Cardiac muscle cell (in vitro differentiated cells and primary cell): ENCODE measurements at regions not wholly inside any gene's neighbourhood (a gene's known extent, or its start where the extent isn't known, plus 50 kb on each side); places are given as distances from the start of the nearest gene placed in this dataset.

Experiments
- DNase-seq, 2 donors: peaks; one replicate each; pipeline versions ENCODE4 v3.0.0 to v3.0.0-alpha.2; 2010 to 2017; ENCODE audit warnings: low read depth in 1 of 2, low spot score in 1 of 2
- H3K27ac ChIP-seq: fragments of 200-600 bp; sonication (generic); 2 replicates; pipeline ENCODE4 v1.5.1; 2016
- H3K27me3 ChIP-seq: fragments of 200-600 bp; sonication (generic); 2 replicates; pipeline ENCODE4 v1.6.0; 2016; ENCODE audit warnings: control low read depth
- H3K36me3 ChIP-seq: fragments of 200-600 bp; sonication (generic); 2 replicates; pipeline ENCODE4 v1.5.1; 2016; ENCODE audit warnings: control low read depth
- H3K4me1 ChIP-seq: fragments of 200-600 bp; sonication (generic); 2 replicates; pipeline ENCODE4 v1.8.1; 2017; ENCODE audit warnings: low read depth, mild to moderate bottlenecking, mixed run types
- H3K4me3 ChIP-seq: fragments of 200-600 bp; sonication (generic); 2 replicates; pipeline ENCODE4 v1.5.1; 2016; ENCODE audit warnings: mild to moderate bottlenecking
- H3K9me3 ChIP-seq: fragments of 200-600 bp; sonication (generic); 2 replicates; pipeline ENCODE4 v1.5.1; 2017; ENCODE audit warnings: low read depth, mild to moderate bottlenecking, control low read depth
- CTCF ChIP-seq: IDR thresholded peaks from 2 replicates; pipeline ENCODE4 v1.5.1; 2012; ENCODE audit warnings: low read depth, mild to moderate bottlenecking, low read length

DNA sequence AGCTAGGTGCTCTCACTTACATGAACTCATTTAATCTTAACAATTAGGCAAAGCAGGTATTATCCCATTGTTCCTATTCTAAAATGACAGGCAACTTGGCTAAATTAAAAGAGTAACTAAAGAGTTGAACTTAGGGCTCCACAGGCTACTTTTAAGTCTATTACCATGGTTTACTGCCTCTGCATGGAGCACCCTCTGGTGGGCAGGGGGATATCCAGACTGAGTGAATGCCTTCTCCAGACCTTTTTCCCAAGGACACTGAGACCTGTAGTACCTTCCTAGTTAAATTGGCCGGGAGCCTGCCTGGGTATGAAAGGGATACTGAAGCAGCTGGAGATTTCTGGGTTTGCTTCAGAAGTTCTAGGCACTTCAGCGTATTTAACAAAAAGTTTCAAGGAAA, 238.1 kb downstream of the ELAVL2 start:
- Histone ChIP-seq H3K36me3 (no peaks in the 10 kb centered on the region), H3K9me3 (no peaks in the 10 kb centered on the region), H3K4me1 (peaks cover 54% of the 10 kb centered on the region), H3K27ac (peak overlapping the region; percentile 81), H3K4me3 (no peak overlapping the region), H3K27me3 (no peaks in the 10 kb centered on the region)
- DNase-seq: no peak
- no peak for TF ChIP-seq CTCF

GRCh38 chr9:23590276-23591000, 235.6 kb downstream of the ELAVL2 start:
- Histone ChIP-seq H3K36me3 (no peaks in the 10 kb centered on the region), H3K4me3 (no peak overlapping the region), H3K4me1 (peaks cover 54% of the 10 kb centered on the region), H3K27me3 (no peaks in the 10 kb centered on the region), H3K9me3 (no peaks in the 10 kb centered on the region), H3K27ac (peak overlapping the region; percentile 71)
- no peak for DNase-seq
- no peak for TF ChIP-seq CTCF

GRCh38 chr9:23594421-23594820, 231.6 kb downstream of the ELAVL2 start:
- Histone ChIP-seq H3K4me3 (no peak overlapping the region), H3K4me1 (peaks cover 53% of the 10 kb centered on the region), H3K9me3 (no peaks in the 10 kb centered on the region), H3K27me3 (no peaks in the 10 kb centered on the region), H3K27ac (no peak overlapping the region), H3K36me3 (no peaks in the 10 kb centered on the region)
- no peak for TF ChIP-seq CTCF
- no peak for DNase-seq

DNA sequence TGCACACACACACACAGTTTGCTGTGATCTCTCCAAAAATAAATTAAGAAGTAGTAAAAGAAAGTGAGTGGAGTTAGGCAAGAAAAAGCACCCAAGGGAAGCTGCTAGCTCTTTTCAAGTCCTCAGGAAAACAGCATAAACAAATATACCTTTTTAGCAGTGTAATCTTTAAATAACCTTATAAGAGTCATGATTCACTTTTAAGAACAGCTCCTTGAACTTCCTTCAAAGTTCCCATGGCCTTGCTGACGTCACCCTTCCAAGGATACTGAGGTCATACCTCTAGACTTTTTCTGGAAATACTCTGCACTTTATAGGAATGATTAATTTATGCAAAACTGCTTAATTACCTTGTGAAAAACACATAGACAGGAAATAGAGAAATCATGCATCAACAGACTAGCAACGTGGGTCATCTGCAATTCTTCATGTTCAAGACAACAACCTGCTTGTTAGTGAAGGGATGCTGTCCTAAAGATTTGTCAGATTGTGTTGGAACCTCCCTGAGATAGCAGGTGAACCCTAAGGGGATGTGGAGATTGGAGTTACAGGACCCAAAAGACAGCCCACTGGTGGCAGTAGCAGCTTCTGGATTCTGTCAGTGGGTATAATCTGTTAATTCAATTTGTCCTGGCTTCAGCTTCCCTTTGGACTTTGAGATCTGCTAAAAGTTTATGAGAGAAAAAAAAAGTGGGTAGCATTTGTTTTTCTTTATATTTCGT, 229.0 kb downstream of the ELAVL2 start:
- DNase-seq: no peak
- Histone ChIP-seq H3K4me3 (no peak overlapping the region), H3K4me1 (peaks cover 27% of the 10 kb centered on the region), H3K27me3 (no peaks in the 10 kb centered on the region), H3K36me3 (no peaks in the 10 kb centered on the region), H3K9me3 (no peaks in the 10 kb centered on the region), H3K27ac (peak overlapping the region; percentile 8)
- TF ChIP-seq CTCF: no peak

GRCh38 chr9:23598994-23599393, 227.0 kb downstream of the ELAVL2 start:
- no peak overlapping the region for H3K4me3 ChIP-seq
- no peak for DNase-seq
- H3K4me1 ChIP-seq: peaks cover 21% of the 10 kb centered on the region
- no peak overlapping the region for H3K27ac ChIP-seq
- no peaks in the 10 kb centered on the region for H3K9me3 ChIP-seq
- no peaks in the 10 kb centered on the region for H3K27me3 ChIP-seq
- H3K36me3 ChIP-seq: no peaks in the 10 kb centered on the region
- TF ChIP-seq CTCF: no peak
